ENCODE measurements at regions not wholly inside any gene's neighbourhood (a gene's known extent, or its start where the extent isn't known, plus 50 kb on each side); places are given as distances from the start of the nearest gene placed in this dataset.
A peak's percentile ranks its signal among the peaks of the same experiment; 100 is the strongest.

DNA sequence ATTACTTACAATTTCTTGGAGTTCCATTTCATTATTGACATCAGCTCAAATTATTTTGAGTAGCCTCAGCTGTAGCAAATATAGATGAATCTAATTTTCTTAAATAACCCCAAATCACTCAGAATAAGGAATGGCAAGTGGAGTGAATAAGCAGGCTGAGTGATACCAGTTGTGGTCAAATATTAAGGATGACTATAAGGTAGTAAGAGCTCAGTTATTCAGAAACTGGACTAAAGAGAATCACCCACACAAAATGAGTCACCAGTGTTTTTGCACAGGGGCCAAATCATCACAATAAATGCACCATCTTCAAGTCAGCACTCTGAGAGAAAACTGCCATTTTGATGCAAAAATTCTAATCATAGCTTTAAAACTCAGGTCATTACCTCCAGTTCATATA, 128.9 kb upstream of the TARS1 start:
- H3F3A ChIP-seq (replicated peaks; ENCODE audit: low read depth) = no peaks in the 10 kb centered on the region
- H4K20me1 ChIP-seq (replicated peaks; ENCODE audit: insufficient read depth) = no peaks in the 10 kb centered on the region
- no peaks in the 10 kb centered on the region for H3K79me2 ChIP-seq (replicated peaks; ENCODE audit: insufficient read depth)
- no peak overlapping the region for H3K27ac ChIP-seq (ENCODE audit: low read depth)
- H3K27me3 Mint-ChIP-seq (ENCODE audit: insufficient read depth, low read depth, poor library complexity) = peaks cover 2% of the 10 kb centered on the region
- DNase-seq (ENCODE audit: low spot score) (no peak), ATAC-seq (no peak)
- H3K36me3 Mint-ChIP-seq (ENCODE audit: low read depth) = no peaks in the 10 kb centered on the region
- no peak overlapping the region for H2AFZ ChIP-seq
- H3K9me2 ChIP-seq (ENCODE audit: insufficient read depth) = peaks cover 9% of the 10 kb centered on the region; the same call in 1 of the 2 replicates
- no peak overlapping the region for H3K27ac Mint-ChIP-seq
- H3K4me3 ChIP-seq = no peak overlapping the region
- no peaks in the 10 kb centered on the region for H3K27me3 ChIP-seq (ENCODE audit: insufficient read depth)
- H3K4me2 ChIP-seq = no peak overlapping the region
- H3K4me1 Mint-ChIP-seq = no peaks in the 10 kb centered on the region
- TF ChIP-seq, protein P1, sequence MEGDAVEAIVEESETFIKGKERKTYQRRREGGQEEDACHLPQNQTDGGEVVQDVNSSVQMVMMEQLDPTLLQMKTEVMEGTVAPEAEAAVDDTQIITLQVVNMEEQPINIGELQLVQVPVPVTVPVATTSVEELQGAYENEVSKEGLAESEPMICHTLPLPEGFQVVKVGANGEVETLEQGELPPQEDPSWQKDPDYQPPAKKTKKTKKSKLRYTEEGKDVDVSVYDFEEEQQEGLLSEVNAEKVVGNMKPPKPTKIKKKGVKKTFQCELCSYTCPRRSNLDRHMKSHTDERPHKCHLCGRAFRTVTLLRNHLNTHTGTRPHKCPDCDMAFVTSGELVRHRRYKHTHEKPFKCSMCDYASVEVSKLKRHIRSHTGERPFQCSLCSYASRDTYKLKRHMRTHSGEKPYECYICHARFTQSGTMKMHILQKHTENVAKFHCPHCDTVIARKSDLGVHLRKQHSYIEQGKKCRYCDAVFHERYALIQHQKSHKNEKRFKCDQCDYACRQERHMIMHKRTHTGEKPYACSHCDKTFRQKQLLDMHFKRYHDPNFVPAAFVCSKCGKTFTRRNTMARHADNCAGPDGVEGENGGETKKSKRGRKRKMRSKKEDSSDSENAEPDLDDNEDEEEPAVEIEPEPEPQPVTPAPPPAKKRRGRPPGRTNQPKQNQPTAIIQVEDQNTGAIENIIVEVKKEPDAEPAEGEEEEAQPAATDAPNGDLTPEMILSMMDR (conservative IDR thresholded peaks at IDR 0.05; ENCODE audit: low read depth in 2 of 2) = no peak
- TF ChIP-seq EZH2 (IDR thresholded peaks at IDR 0.05; ENCODE audit: low read depth, unreplicated experiment) (no peak), ZNF114 (CRISPR knock-in tag; IDR thresholded peaks at IDR 0.05) (no peak), JUNB (IDR thresholded peaks at IDR 0.05; ENCODE audit: unreplicated experiment) (no peak)
- H3K9me3 Mint-ChIP-seq = no peaks in the 10 kb centered on the region
- H3K4me1 ChIP-seq (ENCODE audit: insufficient read depth) = no peaks in the 10 kb centered on the region
- no peaks in the 10 kb centered on the region for H3K36me3 ChIP-seq (ENCODE audit: insufficient read depth)
- no peak overlapping the region for H3K4me3 Mint-ChIP-seq

DNA sequence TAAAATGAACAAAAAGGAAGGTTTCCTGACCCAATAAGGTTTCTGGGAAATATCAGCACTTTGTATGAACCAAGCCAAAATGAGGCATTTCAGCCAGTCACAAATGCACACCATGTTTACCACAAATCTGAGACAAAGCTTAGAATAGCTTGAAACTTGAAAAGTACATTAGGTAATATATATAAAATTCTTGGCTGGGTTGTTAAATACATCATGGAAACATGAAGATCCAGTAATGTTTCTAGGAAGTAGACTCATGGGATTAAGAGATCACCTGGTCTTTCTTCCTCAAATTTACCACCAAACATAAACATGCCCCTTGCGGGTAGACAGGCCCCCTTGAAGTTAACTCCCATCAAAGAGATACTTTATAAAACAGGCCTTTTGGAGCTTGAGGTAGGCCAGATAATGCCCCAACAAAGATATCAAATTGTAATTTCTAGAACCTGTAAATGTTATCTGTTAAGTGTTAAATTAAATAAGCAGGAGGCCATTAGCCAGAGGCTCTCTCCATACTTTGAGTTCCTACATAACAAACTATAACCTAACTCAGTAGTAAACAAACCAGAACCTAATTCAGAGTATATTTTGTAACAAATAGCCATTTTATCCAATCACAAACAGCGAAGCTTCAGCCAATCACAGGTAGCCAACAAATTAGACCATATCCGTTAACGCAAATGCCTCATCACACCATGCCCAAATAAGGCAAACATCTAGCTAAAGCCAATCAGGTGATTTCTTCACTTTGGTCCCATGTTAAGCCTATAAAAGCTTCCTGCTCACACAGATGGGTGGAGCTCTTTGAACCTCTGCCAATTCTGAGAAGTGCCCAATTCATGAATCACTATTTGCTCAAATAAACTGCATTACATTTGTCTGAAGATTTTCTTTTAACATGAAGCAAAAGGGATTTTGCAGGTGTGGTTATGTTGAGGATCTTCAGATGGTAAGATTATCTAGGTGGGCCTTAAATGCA, 127.9 kb upstream of the TARS1 start:
- no peaks in the 10 kb centered on the region for H3K79me2 ChIP-seq (replicated peaks; ENCODE audit: insufficient read depth)
- no peak overlapping the region for H2AFZ ChIP-seq
- no peak overlapping the region for H3K4me2 ChIP-seq
- H3K27me3 ChIP-seq (ENCODE audit: insufficient read depth) = no peaks in the 10 kb centered on the region
- no peak overlapping the region for H3K27ac ChIP-seq (ENCODE audit: low read depth)
- H3K9me2 ChIP-seq (ENCODE audit: insufficient read depth) = peaks cover 9% of the 10 kb centered on the region; the same call in 1 of the 2 replicates
- Mint-ChIP-seq H3K4me3 (no peak overlapping the region), H3K27me3 (ENCODE audit: insufficient read depth, low read depth, poor library complexity) (peaks cover 2% of the 10 kb centered on the region), H3K9me3 (no peaks in the 10 kb centered on the region), H3K4me1 (no peaks in the 10 kb centered on the region), H3K36me3 (ENCODE audit: low read depth) (no peaks in the 10 kb centered on the region), H3K27ac (no peak overlapping the region)
- H3F3A ChIP-seq (replicated peaks; ENCODE audit: low read depth) = no peaks in the 10 kb centered on the region
- no peaks in the 10 kb centered on the region for H4K20me1 ChIP-seq (replicated peaks; ENCODE audit: insufficient read depth)
- DNase-seq (ENCODE audit: low spot score) (peak; percentile 6), ATAC-seq (no peak)
- no peaks in the 10 kb centered on the region for H3K36me3 ChIP-seq (ENCODE audit: insufficient read depth)
- H3K4me1 ChIP-seq (ENCODE audit: insufficient read depth) = no peaks in the 10 kb centered on the region
- H3K4me3 ChIP-seq = no peak overlapping the region
- TF ChIP-seq, protein P2, sequence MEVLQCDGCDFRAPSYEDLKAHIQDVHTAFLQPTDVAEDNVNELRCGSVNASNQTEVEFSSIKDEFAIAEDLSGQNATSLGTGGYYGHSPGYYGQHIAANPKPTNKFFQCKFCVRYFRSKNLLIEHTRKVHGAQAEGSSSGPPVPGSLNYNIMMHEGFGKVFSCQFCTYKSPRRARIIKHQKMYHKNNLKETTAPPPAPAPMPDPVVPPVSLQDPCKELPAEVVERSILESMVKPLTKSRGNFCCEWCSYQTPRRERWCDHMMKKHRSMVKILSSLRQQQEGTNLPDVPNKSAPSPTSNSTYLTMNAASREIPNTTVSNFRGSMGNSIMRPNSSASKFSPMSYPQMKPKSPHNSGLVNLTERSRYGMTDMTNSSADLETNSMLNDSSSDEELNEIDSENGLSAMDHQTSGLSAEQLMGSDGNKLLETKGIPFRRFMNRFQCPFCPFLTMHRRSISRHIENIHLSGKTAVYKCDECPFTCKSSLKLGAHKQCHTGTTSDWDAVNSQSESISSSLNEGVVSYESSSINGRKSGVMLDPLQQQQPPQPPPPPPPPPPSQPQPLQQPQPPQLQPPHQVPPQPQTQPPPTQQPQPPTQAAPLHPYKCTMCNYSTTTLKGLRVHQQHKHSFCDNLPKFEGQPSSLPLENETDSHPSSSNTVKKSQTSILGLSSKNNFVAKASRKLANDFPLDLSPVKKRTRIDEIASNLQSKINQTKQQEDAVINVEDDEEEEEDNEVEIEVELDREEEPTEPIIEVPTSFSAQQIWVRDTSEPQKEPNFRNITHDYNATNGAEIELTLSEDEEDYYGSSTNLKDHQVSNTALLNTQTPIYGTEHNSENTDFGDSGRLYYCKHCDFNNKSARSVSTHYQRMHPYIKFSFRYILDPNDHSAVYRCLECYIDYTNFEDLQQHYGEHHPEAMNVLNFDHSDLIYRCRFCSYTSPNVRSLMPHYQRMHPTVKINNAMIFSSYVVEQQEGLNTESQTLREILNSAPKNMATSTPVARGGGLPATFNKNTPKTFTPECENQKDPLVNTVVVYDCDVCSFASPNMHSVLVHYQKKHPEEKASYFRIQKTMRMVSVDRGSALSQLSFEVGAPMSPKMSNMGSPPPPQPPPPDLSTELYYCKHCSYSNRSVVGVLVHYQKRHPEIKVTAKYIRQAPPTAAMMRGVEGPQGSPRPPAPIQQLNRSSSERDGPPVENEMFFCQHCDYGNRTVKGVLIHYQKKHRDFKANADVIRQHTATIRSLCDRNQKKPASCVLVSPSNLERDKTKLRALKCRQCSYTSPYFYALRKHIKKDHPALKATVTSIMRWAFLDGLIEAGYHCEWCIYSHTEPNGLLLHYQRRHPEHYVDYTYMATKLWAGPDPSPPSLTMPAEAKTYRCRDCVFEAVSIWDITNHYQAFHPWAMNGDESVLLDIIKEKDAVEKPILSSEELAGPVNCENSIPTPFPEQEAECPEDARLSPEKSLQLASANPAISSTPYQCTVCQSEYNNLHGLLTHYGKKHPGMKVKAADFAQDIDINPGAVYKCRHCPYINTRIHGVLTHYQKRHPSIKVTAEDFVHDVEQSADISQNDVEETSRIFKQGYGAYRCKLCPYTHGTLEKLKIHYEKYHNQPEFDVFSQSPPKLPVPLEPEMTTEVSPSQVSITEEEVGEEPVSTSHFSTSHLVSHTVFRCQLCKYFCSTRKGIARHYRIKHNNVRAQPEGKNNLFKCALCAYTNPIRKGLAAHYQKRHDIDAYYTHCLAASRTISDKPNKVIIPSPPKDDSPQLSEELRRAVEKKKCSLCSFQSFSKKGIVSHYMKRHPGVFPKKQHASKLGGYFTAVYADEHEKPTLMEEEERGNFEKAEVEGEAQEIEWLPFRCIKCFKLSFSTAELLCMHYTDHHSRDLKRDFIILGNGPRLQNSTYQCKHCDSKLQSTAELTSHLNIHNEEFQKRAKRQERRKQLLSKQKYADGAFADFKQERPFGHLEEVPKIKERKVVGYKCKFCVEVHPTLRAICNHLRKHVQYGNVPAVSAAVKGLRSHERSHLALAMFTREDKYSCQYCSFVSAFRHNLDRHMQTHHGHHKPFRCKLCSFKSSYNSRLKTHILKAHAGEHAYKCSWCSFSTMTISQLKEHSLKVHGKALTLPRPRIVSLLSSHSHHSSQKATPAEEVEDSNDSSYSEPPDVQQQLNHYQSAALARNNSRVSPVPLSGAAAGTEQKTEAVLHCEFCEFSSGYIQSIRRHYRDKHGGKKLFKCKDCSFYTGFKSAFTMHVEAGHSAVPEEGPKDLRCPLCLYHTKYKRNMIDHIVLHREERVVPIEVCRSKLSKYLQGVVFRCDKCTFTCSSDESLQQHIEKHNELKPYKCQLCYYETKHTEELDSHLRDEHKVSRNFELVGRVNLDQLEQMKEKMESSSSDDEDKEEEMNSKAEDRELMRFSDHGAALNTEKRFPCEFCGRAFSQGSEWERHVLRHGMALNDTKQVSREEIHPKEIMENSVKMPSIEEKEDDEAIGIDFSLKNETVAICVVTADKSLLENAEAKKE (CRISPR knock-in tag; IDR thresholded peaks at IDR 0.05) = no peak
- TF ChIP-seq JUNB (IDR thresholded peaks at IDR 0.05; ENCODE audit: unreplicated experiment) (no peak), NANOG (IDR thresholded peaks at IDR 0.05; ENCODE audit: borderline replicate concordance) (no peak), ZNF114 (CRISPR knock-in tag; IDR thresholded peaks at IDR 0.05) (no peak), POLR2AphosphoS5 (IDR thresholded peaks at IDR 0.05; ENCODE audit: low read depth) (no peak), EZH2phosphoT487 (IDR thresholded peaks at IDR 0.05; ENCODE audit: unreplicated experiment) (no peak)
- TF ChIP-seq, protein P3, sequence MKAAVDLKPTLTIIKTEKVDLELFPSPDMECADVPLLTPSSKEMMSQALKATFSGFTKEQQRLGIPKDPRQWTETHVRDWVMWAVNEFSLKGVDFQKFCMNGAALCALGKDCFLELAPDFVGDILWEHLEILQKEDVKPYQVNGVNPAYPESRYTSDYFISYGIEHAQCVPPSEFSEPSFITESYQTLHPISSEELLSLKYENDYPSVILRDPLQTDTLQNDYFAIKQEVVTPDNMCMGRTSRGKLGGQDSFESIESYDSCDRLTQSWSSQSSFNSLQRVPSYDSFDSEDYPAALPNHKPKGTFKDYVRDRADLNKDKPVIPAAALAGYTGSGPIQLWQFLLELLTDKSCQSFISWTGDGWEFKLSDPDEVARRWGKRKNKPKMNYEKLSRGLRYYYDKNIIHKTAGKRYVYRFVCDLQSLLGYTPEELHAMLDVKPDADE (IDR thresholded peaks at IDR 0.05) = no peak

Data from GM23338 (cell line).